B cell (primary cell): ENCODE measurements at regions not wholly inside any gene's neighbourhood (a gene's known extent, or its start where the extent isn't known, plus 50 kb on each side); places are given as distances from the start of the nearest gene placed in this dataset.

ENCODE experiments used
- ATAC-seq: fragments of 200-7000 bp; cut with Tn5 transposase; one replicate; pipeline ENCODE4 v1.10.0; 2021; ENCODE audit warnings: low read depth, mild to moderate bottlenecking, moderate number of reproducible peaks, moderate library complexity
- CTCF ChIA-PET: fragments of 350-600 bp; sonication (Branson Sonifier 250); formaldehyde crosslinking; loops from one replicate; lab custom pipeline; 2021; ENCODE audit warnings: antibody characterized with exemption, inconsistent platforms; lab: Charles Lee
- POLR2A ChIA-PET: fragments of 350-600 bp; sonication (Branson Sonifier 250); formaldehyde crosslinking; loops from one replicate; lab custom pipeline; 2021; ENCODE audit warnings: antibody characterized with exemption; lab: Charles Lee
- DNase-seq: peaks from one replicate; pipeline ENCODE4 v3.0.0; 2013
- H2AFZ ChIP-seq: 2 replicates; pipeline ENCODE4 v1.6.1; 2012; ENCODE audit warnings: mild to moderate bottlenecking, low read depth, low read length; ENCODE audit not compliant: insufficient read depth, poor library complexity, severe bottlenecking
- H3K27ac ChIP-seq, 2 donors: 1 replicate in 1 of 2; 2 replicates in 1 of 2; pipeline ENCODE4 v1.5.1; 2012 to 2013; ENCODE audit warnings: low read length in 2 of 2, mild to moderate bottlenecking in 2 of 2, moderate library complexity in 1 of 2
- H3K27me3 ChIP-seq, 4 experiments: fragments of 200-600 bp in 1 of 4; sonication (generic) in 1 of 4; replicated peaks in 1 of 4; 1 replicate in 2 of 4; 2 replicates in 2 of 4; pipeline versions ENCODE4 v1.6.1 to v1.7.0; 2013 to 2016; ENCODE audit warnings: low read length in 3 of 4, mild to moderate bottlenecking in 2 of 4, mixed read lengths in 1 of 4, moderate library complexity in 1 of 4; ENCODE audit not compliant: insufficient read depth in 4 of 4, control insufficient read depth in 3 of 4; ENCODE audit errors: control extremely low read depth in 1 of 4
- H3K36me3 ChIP-seq, 2 experiments: replicated peaks in 1 of 2; 1 replicate in 1 of 2; 2 replicates in 1 of 2; pipeline versions ENCODE4 v1.6.1 to v1.7.1; 2013; ENCODE audit warnings: low read length in 1 of 2; ENCODE audit not compliant: insufficient read depth in 2 of 2, control insufficient read depth in 1 of 2; ENCODE audit errors: control extremely low read depth in 1 of 2, extremely low read depth in 1 of 2
- H3K4me1 ChIP-seq, 2 donors: fragments of 200-600 bp in 1 of 2; sonication (generic) in 1 of 2; 1 replicate in 1 of 2; 2 replicates in 1 of 2; pipeline versions ENCODE4 v1.5.1 to v1.6.1; 2013 to 2017; ENCODE audit warnings: low read length in 2 of 2; ENCODE audit not compliant: control insufficient read depth in 2 of 2, insufficient read depth in 2 of 2
- H3K4me2 ChIP-seq: replicated peaks from 2 replicates; pipeline ENCODE3; 2012; ENCODE audit warnings: mild to moderate bottlenecking, low read depth, low read length; ENCODE audit not compliant: poor library complexity, severe bottlenecking
- H3K4me3 ChIP-seq, 5 experiments: fragments of 200-600 bp in 1 of 5; sonication (generic) in 1 of 5; 1 replicate in 3 of 5; 2 replicates in 2 of 5; pipeline versions ENCODE4 v1.5.1 to v1.7.0; 2011 to 2016; ENCODE audit warnings: low read length in 4 of 5, mild to moderate bottlenecking in 4 of 5, low read depth in 2 of 5, control low read depth in 1 of 5, moderate library complexity in 1 of 5; ENCODE audit not compliant: insufficient read depth in 1 of 5; ENCODE audit errors: control extremely low read depth in 1 of 5, extremely low read depth in 1 of 5
- H3K79me2 ChIP-seq: fragments of 200-600 bp; sonication (generic); one replicate; pipeline ENCODE4 v1.6.0; 2016; ENCODE audit warnings: low read length; ENCODE audit not compliant: control insufficient read depth, insufficient read depth
- H3K9ac ChIP-seq: fragments of 200-600 bp; sonication (generic); 2 replicates; pipeline ENCODE4 v1.6.1; 2017; ENCODE audit warnings: mild to moderate bottlenecking, low read length, moderate library complexity
- H3K9me3 ChIP-seq, 3 donors: one replicate each; pipeline versions ENCODE4 v1.6.1 to v1.7.1; 2013; ENCODE audit warnings: low read length in 2 of 3; ENCODE audit not compliant: control insufficient read depth in 2 of 3, insufficient read depth in 1 of 3; ENCODE audit errors: control extremely low read depth in 1 of 3
- H4K20me1 ChIP-seq: 2 replicates; pipeline ENCODE4 v1.6.0; 2012; ENCODE audit warnings: mild to moderate bottlenecking, low read length; ENCODE audit not compliant: insufficient read depth, control insufficient read depth, poor library complexity, severe bottlenecking
- H3K27ac Mint-ChIP-seq: one replicate; pipeline ENCODE4 v1.8.0; 2021; ENCODE audit warnings: mixed read lengths
- H3K27me3 Mint-ChIP-seq: one replicate; pipeline ENCODE4 v1.8.0; 2021; ENCODE audit warnings: mixed read lengths
- H3K4me1 Mint-ChIP-seq: one replicate; pipeline ENCODE4 v1.8.0; 2021; ENCODE audit warnings: mixed read lengths
- H3K4me3 Mint-ChIP-seq: one replicate; pipeline ENCODE4 v1.8.0; 2021; ENCODE audit warnings: mixed read lengths
- H3K9me3 Mint-ChIP-seq: one replicate; pipeline ENCODE4 v1.8.0; 2022; ENCODE audit warnings: mixed read lengths; ENCODE audit not compliant: insufficient read depth
- CTCF ChIP-seq: fragments of 200-600 bp; IDR thresholded peaks from one replicate; pipeline ENCODE4 v1.8.0; 2022; ENCODE audit warnings: antibody characterized with exemption, mild to moderate bottlenecking
- EZH2 ChIP-seq: IDR thresholded peaks from 2 replicates; pipeline ENCODE4 v1.6.1; 2012; ENCODE audit warnings: borderline replicate concordance, low read depth, mild to moderate bottlenecking, moderate library complexity, low read length; ENCODE audit not compliant: insufficient read depth, poor library complexity, severe bottlenecking
- WGBS: methylation state at CpG from one replicate; pipeline ENCODE4 v1.1.5; 2013; ENCODE audit warnings: missing lambda C conversion rate; ENCODE audit not compliant: insufficient coverage; 5-methylcytosine and 5-hydroxymethylcytosine counted together
- intact Hi-C: fragments of 100-400 bp; cut with micrococcal nuclease; formaldehyde crosslinking; loops from one replicate; pipeline ENCODE4 v1.10.0; 2022

GRCh38 chr3:72384602-72385001 lies 463.6 kb downstream of the SHQ1 start:
- H3K27ac Mint-ChIP-seq, result no peak overlapping the region
- H3K4me1 ChIP-seq, result peaks cover 8 to 16% of the 10 kb centered on the region in 2 donors
- H4K20me1 ChIP-seq, result peaks cover 98% of the 10 kb centered on the region
- H3K27ac ChIP-seq, result no peak overlapping the region
- H3K36me3 ChIP-seq, result peaks cover 0 to 3% of the 10 kb centered on the region in 2 experiments
- POLR2A ChIA-PET, result no interaction called here
- no peaks in the 10 kb centered on the region for H3K9me3 Mint-ChIP-seq
- CTCF ChIA-PET, result no interaction called here
- peaks cover 91% of the 10 kb centered on the region for H3K4me1 Mint-ChIP-seq
- H3K9me3 ChIP-seq, result no peaks in the 10 kb centered on the region
- DNase-seq (no peak), ATAC-seq (no peak)
- H3K27me3 ChIP-seq, result no peaks in the 10 kb centered on the region
- no peak overlapping the region for H3K9ac ChIP-seq
- H3K27me3 Mint-ChIP-seq, result no peaks in the 10 kb centered on the region
- H3K4me3 Mint-ChIP-seq, result no peak overlapping the region
- WGBS, result 79% methylated on average over 2 of the region's 5 CpGs
- no peak overlapping the region for H2AFZ ChIP-seq
- peaks cover 87% of the 10 kb centered on the region for H3K79me2 ChIP-seq
- no peak overlapping the region for H3K4me2 ChIP-seq
- intact Hi-C loops, result no loop called here
- H3K4me3 ChIP-seq, result no peak overlapping the region
- no peak for TF ChIP-seq EZH2
- TF ChIP-seq CTCF, result no peak

- ATAC-seq, result no peak
- H3K27me3 ChIP-seq, result no peaks in the 10 kb centered on the region
- Mint-ChIP-seq H3K9me3 (no peaks in the 10 kb centered on the region), H3K27ac (no peak overlapping the region), H3K4me3 (no peak overlapping the region), H3K27me3 (no peaks in the 10 kb centered on the region), H3K4me1 (peaks cover 87% of the 10 kb centered on the region)
- TF ChIP-seq EZH2 (no peak), CTCF (no peak)
- 100% methylated on average over 3 of the region's 4 CpGs for WGBS
- no peak overlapping the region for H2AFZ ChIP-seq
- peaks cover 3% of the 10 kb centered on the region in 2 experiments for H3K36me3 ChIP-seq
- no peak overlapping the region for H3K9ac ChIP-seq
- no peak for DNase-seq
- H3K4me1 ChIP-seq, result peaks cover 8 to 16% of the 10 kb centered on the region in 2 donors
- ChIA-PET CTCF (interaction anchor here (1.0 kb wide), 1 partner anchor 505 kb away, joined by 3 read pairs; no protein-coding TSS in a partner anchor), POLR2A (no interaction called here)
- no peaks in the 10 kb centered on the region for H3K9me3 ChIP-seq
- peaks cover 81% of the 10 kb centered on the region for H3K79me2 ChIP-seq
- H3K27ac ChIP-seq, result no peak overlapping the region
- peaks cover 94% of the 10 kb centered on the region for H4K20me1 ChIP-seq
- H3K4me2 ChIP-seq, result no peak overlapping the region
- H3K4me3 ChIP-seq, result no peak overlapping the region
- intact Hi-C loops, result no loop called here
Measured at GRCh38 chr3:72383883-72384282, 464.4 kb downstream of the SHQ1 start.
